ENCODE measurements at regions not wholly inside any gene's neighbourhood (a gene's known extent, or its start where the extent isn't known, plus 50 kb on each side); places are given as distances from the start of the nearest gene placed in this dataset.

GRCh38 chr1:61570191-61570590 is 154.8 kb downstream of the TM2D1 start:
- peaks cover 12% of the 10 kb centered on the region for H3K9me3 ChIP-seq
- H3K36me3 ChIP-seq: no peaks in the 10 kb centered on the region
- no peaks in the 10 kb centered on the region for H3K4me1 ChIP-seq
- TF ChIP-seq, protein P1, sequence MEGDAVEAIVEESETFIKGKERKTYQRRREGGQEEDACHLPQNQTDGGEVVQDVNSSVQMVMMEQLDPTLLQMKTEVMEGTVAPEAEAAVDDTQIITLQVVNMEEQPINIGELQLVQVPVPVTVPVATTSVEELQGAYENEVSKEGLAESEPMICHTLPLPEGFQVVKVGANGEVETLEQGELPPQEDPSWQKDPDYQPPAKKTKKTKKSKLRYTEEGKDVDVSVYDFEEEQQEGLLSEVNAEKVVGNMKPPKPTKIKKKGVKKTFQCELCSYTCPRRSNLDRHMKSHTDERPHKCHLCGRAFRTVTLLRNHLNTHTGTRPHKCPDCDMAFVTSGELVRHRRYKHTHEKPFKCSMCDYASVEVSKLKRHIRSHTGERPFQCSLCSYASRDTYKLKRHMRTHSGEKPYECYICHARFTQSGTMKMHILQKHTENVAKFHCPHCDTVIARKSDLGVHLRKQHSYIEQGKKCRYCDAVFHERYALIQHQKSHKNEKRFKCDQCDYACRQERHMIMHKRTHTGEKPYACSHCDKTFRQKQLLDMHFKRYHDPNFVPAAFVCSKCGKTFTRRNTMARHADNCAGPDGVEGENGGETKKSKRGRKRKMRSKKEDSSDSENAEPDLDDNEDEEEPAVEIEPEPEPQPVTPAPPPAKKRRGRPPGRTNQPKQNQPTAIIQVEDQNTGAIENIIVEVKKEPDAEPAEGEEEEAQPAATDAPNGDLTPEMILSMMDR (IDR thresholded peaks at IDR 0.05): no peak
- TF ChIP-seq POLR2A (IDR thresholded peaks at IDR 0.05) (no peak), POLR2AphosphoS5 (IDR thresholded peaks at IDR 0.05; ENCODE audit: insufficient read depth in 1 of 2, low read depth in 1 of 2) (no peak)
- no peak overlapping the region for H3K27ac ChIP-seq
- no peaks in the 10 kb centered on the region for H3K27me3 ChIP-seq
- H3K4me3 ChIP-seq: no peak overlapping the region
- intact Hi-C loops (cut with DNase I): no loop called here
- DNase-seq (ENCODE audit: extremely low spot score in 2 of 2): no peak

DNA sequence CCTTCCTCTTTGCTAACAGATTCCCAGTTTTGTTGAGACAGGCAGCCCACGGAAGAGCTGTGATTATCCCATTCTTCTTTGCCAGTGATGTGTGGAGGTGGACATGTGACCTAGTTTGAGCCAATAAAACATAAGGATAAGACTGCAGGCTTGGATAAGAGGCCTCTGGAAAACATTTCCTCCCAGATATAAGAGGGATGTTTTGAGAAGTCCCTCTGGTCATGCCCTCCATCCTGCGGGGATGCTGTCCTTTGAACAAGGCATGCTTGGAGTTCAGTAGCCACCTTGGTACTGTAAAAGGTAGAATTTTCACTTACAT is 155.7 kb downstream of the TM2D1 start:
- no peaks in the 10 kb centered on the region for H3K4me1 ChIP-seq
- TF ChIP-seq POLR2AphosphoS5 (IDR thresholded peaks at IDR 0.05; ENCODE audit: insufficient read depth in 1 of 2, low read depth in 1 of 2): no peak
- TF ChIP-seq POLR2A (IDR thresholded peaks at IDR 0.05): no peak
- TF ChIP-seq, protein P1 (IDR thresholded peaks at IDR 0.05): no peak
- H3K27ac ChIP-seq: no peak overlapping the region
- H3K9me3 ChIP-seq: peaks cover 12% of the 10 kb centered on the region
- no peak for DNase-seq (ENCODE audit: extremely low spot score in 2 of 2)
- H3K4me3 ChIP-seq: no peak overlapping the region
- H3K36me3 ChIP-seq: no peaks in the 10 kb centered on the region
- intact Hi-C loops (cut with DNase I): no loop called here
- H3K27me3 ChIP-seq: no peaks in the 10 kb centered on the region

DNA sequence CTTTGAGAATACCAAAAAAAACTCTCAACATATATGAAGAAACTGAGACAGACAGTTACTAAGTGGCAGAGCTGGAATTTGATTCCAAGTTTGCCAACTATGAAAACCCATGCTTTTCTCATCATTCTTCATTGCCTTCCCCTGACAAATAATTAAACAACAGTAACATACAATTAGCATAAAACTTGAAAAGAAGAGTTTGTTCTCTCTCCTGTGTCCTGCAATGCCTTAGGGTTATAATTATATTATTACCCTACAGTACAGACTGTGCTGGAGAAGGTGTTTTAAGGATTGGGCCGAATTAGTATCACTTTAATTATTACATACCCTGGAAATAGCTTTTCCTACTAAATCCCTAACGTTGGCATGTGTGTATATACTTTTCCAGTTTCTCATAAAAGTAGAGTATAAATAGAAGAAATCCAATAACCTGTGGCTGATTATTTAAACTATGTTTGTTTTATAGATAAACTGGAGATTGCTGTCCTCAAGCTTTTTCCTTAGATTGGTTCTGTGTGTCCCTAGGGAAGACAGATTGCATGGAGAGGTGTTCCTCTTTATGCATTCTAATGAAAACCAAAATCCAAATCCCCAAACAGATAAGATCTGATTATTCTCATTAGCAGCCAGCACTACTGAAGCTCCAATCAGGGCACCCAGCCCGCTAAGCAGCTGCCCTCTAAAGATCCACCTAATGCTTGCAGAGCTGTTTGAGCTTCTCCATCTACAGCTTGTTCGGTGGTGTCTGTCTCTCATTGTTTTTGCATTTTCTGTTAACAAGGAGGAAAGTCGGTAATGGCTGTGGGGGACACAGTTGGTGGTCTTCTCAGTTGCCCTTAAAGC is 156.3 kb downstream of the TM2D1 start:
- Histone ChIP-seq H3K27ac (no peak overlapping the region), H3K36me3 (no peaks in the 10 kb centered on the region), H3K4me1 (no peaks in the 10 kb centered on the region), H3K4me3 (no peak overlapping the region), H3K27me3 (no peaks in the 10 kb centered on the region), H3K9me3 (peaks cover 12% of the 10 kb centered on the region)
- DNase-seq (ENCODE audit: extremely low spot score in 2 of 2): no peak
- intact Hi-C loops (cut with DNase I): no loop called here
- no peak for TF ChIP-seq POLR2A (IDR thresholded peaks at IDR 0.05)
- no peak for TF ChIP-seq POLR2AphosphoS5 (IDR thresholded peaks at IDR 0.05; ENCODE audit: insufficient read depth in 1 of 2, low read depth in 1 of 2)
- TF ChIP-seq, protein P1 (IDR thresholded peaks at IDR 0.05): no peak

- H3K9me3 ChIP-seq: peaks cover 12% of the 10 kb centered on the region
- TF ChIP-seq POLR2AphosphoS5 (IDR thresholded peaks at IDR 0.05; ENCODE audit: insufficient read depth in 1 of 2, low read depth in 1 of 2): no peak
- no peak overlapping the region for H3K4me3 ChIP-seq
- no peaks in the 10 kb centered on the region for H3K36me3 ChIP-seq
- no peak overlapping the region for H3K27ac ChIP-seq
- no peaks in the 10 kb centered on the region for H3K4me1 ChIP-seq
- intact Hi-C loops (cut with DNase I): no loop called here
- no peak for DNase-seq (ENCODE audit: extremely low spot score in 2 of 2)
- no peaks in the 10 kb centered on the region for H3K27me3 ChIP-seq
Observed at GRCh38 chr1:61566177-61566576, 158.8 kb downstream of the TM2D1 start.

DNA sequence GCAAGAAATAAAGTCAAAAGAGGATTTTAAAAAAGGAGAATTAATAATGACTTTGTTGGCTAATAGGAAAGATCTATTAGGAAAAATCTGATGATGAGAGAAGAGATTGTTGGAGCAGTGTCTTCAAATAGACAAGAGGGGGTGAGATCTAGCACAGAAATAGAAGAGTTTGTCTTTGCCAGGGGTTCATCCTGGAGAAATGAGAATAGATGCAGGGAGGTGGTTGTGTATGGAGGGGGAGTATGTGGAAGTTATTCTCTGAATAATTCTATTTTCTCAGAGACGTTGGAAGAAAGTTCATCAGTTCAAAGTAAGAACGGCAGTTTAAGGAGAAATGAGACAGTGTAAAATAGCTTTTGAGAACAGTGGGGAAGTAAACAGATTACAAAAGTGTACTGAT is 161.3 kb downstream of the TM2D1 start:
- DNase-seq (ENCODE audit: extremely low spot score in 2 of 2): no peak
- Histone ChIP-seq H3K4me1 (no peaks in the 10 kb centered on the region), H3K27ac (no peak overlapping the region), H3K4me3 (no peak overlapping the region), H3K27me3 (no peaks in the 10 kb centered on the region), H3K36me3 (no peaks in the 10 kb centered on the region), H3K9me3 (peaks cover 12% of the 10 kb centered on the region)
- intact Hi-C loops (cut with DNase I): no loop called here
- TF ChIP-seq POLR2AphosphoS5 (IDR thresholded peaks at IDR 0.05; ENCODE audit: insufficient read depth in 1 of 2, low read depth in 1 of 2): no peak

- H3K4me3 ChIP-seq: no peak overlapping the region
- peaks cover 12% of the 10 kb centered on the region for H3K9me3 ChIP-seq
- H3K36me3 ChIP-seq: no peaks in the 10 kb centered on the region
- TF ChIP-seq POLR2AphosphoS5 (IDR thresholded peaks at IDR 0.05; ENCODE audit: insufficient read depth in 1 of 2, low read depth in 1 of 2): no peak
- H3K27me3 ChIP-seq: no peaks in the 10 kb centered on the region
- no peak overlapping the region for H3K27ac ChIP-seq
- no peak for DNase-seq (ENCODE audit: extremely low spot score in 2 of 2)
- no peaks in the 10 kb centered on the region for H3K4me1 ChIP-seq
- intact Hi-C loops (cut with DNase I): no loop called here
Observed at GRCh38 chr1:61561666-61562065, 163.3 kb downstream of the TM2D1 start.
